ENCODE measurements at regions not wholly inside any gene's neighbourhood (a gene's known extent, or its start where the extent isn't known, plus 50 kb on each side); places are given as distances from the start of the nearest gene placed in this dataset.
"Not testable (repeated sequence)": the region's sequence is repeated elsewhere in the genome, so short reads cannot be mapped to it uniquely, and the experiment has no call there.

GRCh38 chr9:106025453-106025852, 331.1 kb downstream of the TMEM38B start:
- H3F3A ChIP-seq (ENCODE audit: low read depth): no peaks in the 10 kb centered on the region
- H2AFZ ChIP-seq (ENCODE audit: low read length): no peak overlapping the region
- H3K36me3 ChIP-seq (ENCODE audit: insufficient read depth, low read length): no peaks in the 10 kb centered on the region
- no peaks in the 10 kb centered on the region for H3K27me3 ChIP-seq (ENCODE audit: insufficient read depth, low read length, poor library complexity, severe bottlenecking)
- no peaks in the 10 kb centered on the region for H4K20me1 ChIP-seq (ENCODE audit: insufficient read depth, low read length, poor library complexity, severe bottlenecking)
- no peaks in the 10 kb centered on the region for H3K9me3 ChIP-seq (ENCODE audit: insufficient read depth, low read depth, low read length)
- no peak overlapping the region for H3K9ac ChIP-seq (ENCODE audit: low read depth, low read length, poor library complexity, severe bottlenecking)
- no peak overlapping the region for H3K4me3 ChIP-seq (ENCODE audit: low read length, poor library complexity, severe bottlenecking)
- no peak overlapping the region for H3K4me2 ChIP-seq (ENCODE audit: low read depth, low read length, poor library complexity, severe bottlenecking)
- H3K4me1 ChIP-seq (ENCODE audit: insufficient read depth, low read length, poor library complexity, severe bottlenecking): no peaks in the 10 kb centered on the region
- H3K9me2 ChIP-seq (replicated peaks; ENCODE audit: low read depth, low read length): no peaks in the 10 kb centered on the region
- no peaks in the 10 kb centered on the region for H3K79me2 ChIP-seq (ENCODE audit: insufficient read depth, low read length)
- TF ChIP-seq CTCF (conservative IDR thresholded peaks at IDR 0.05; ENCODE audit: low read length) (peak; percentile 41), EZH2phosphoT487 (IDR thresholded peaks at IDR 0.05; ENCODE audit: borderline replicate concordance) (no peak)

- not testable (repeated sequence) for H3K4me1 ChIP-seq (ENCODE audit: insufficient read depth, low read length, poor library complexity, severe bottlenecking); H4K20me1 ChIP-seq (ENCODE audit: insufficient read depth, low read length, poor library complexity, severe bottlenecking); H3F3A ChIP-seq (ENCODE audit: low read depth); H2AFZ ChIP-seq (ENCODE audit: low read length); H3K9me2 ChIP-seq (replicated peaks; ENCODE audit: low read depth, low read length); H3K4me2 ChIP-seq (ENCODE audit: low read depth, low read length, poor library complexity, severe bottlenecking); H3K79me2 ChIP-seq (ENCODE audit: insufficient read depth, low read length); H3K9ac ChIP-seq (ENCODE audit: low read depth, low read length, poor library complexity, severe bottlenecking); H3K36me3 ChIP-seq (ENCODE audit: insufficient read depth, low read length); H3K4me3 ChIP-seq (ENCODE audit: low read length, poor library complexity, severe bottlenecking); H3K9me3 ChIP-seq (ENCODE audit: insufficient read depth, low read depth, low read length); H3K27me3 ChIP-seq (ENCODE audit: insufficient read depth, low read length, poor library complexity, severe bottlenecking)
Measured at GRCh38 chr9:106030146-106030545, 335.8 kb downstream of the TMEM38B start.

- no peaks in the 10 kb centered on the region for H3K9me2 ChIP-seq (replicated peaks; ENCODE audit: low read depth, low read length)
- no peak overlapping the region for H3K4me2 ChIP-seq (ENCODE audit: low read depth, low read length, poor library complexity, severe bottlenecking)
- H2AFZ ChIP-seq (ENCODE audit: low read length): no peak overlapping the region
- H3K9me3 ChIP-seq (ENCODE audit: insufficient read depth, low read depth, low read length): no peaks in the 10 kb centered on the region
- H3K27me3 ChIP-seq (ENCODE audit: insufficient read depth, low read length, poor library complexity, severe bottlenecking): no peaks in the 10 kb centered on the region
- H3K4me1 ChIP-seq (ENCODE audit: insufficient read depth, low read length, poor library complexity, severe bottlenecking): no peaks in the 10 kb centered on the region
- H4K20me1 ChIP-seq (ENCODE audit: insufficient read depth, low read length, poor library complexity, severe bottlenecking): no peaks in the 10 kb centered on the region
- no peak overlapping the region for H3K9ac ChIP-seq (ENCODE audit: low read depth, low read length, poor library complexity, severe bottlenecking)
- no peaks in the 10 kb centered on the region for H3K36me3 ChIP-seq (ENCODE audit: insufficient read depth, low read length)
- H3F3A ChIP-seq (ENCODE audit: low read depth): no peaks in the 10 kb centered on the region
- H3K4me3 ChIP-seq (ENCODE audit: low read length, poor library complexity, severe bottlenecking): no peak overlapping the region
- TF ChIP-seq CTCF (conservative IDR thresholded peaks at IDR 0.05; ENCODE audit: low read length) (no peak), EZH2phosphoT487 (IDR thresholded peaks at IDR 0.05; ENCODE audit: borderline replicate concordance) (no peak)
- no peaks in the 10 kb centered on the region for H3K79me2 ChIP-seq (ENCODE audit: insufficient read depth, low read length)
Measured at GRCh38 chr9:106032978-106033377, 338.6 kb downstream of the TMEM38B start.

GRCh38 chr9:106035806-106036205, 341.5 kb downstream of the TMEM38B start:
- no peaks in the 10 kb centered on the region for H3K27me3 ChIP-seq (ENCODE audit: insufficient read depth, low read length, poor library complexity, severe bottlenecking)
- H3K79me2 ChIP-seq (ENCODE audit: insufficient read depth, low read length): no peaks in the 10 kb centered on the region
- no peaks in the 10 kb centered on the region for H4K20me1 ChIP-seq (ENCODE audit: insufficient read depth, low read length, poor library complexity, severe bottlenecking)
- no peak overlapping the region for H3K4me3 ChIP-seq (ENCODE audit: low read length, poor library complexity, severe bottlenecking)
- no peaks in the 10 kb centered on the region for H3K36me3 ChIP-seq (ENCODE audit: insufficient read depth, low read length)
- no peaks in the 10 kb centered on the region for H3F3A ChIP-seq (ENCODE audit: low read depth)
- no peak overlapping the region for H3K9ac ChIP-seq (ENCODE audit: low read depth, low read length, poor library complexity, severe bottlenecking)
- TF ChIP-seq CTCF (conservative IDR thresholded peaks at IDR 0.05; ENCODE audit: low read length) (no peak), EZH2phosphoT487 (IDR thresholded peaks at IDR 0.05; ENCODE audit: borderline replicate concordance) (no peak)
- H2AFZ ChIP-seq (ENCODE audit: low read length): no peak overlapping the region
- no peak overlapping the region for H3K4me2 ChIP-seq (ENCODE audit: low read depth, low read length, poor library complexity, severe bottlenecking)
- H3K9me3 ChIP-seq (ENCODE audit: insufficient read depth, low read depth, low read length): no peaks in the 10 kb centered on the region
- H3K4me1 ChIP-seq (ENCODE audit: insufficient read depth, low read length, poor library complexity, severe bottlenecking): no peaks in the 10 kb centered on the region
- H3K9me2 ChIP-seq (replicated peaks; ENCODE audit: low read depth, low read length): no peaks in the 10 kb centered on the region

Data from Loucy (cell line).